GM10266 (cell line): ENCODE measurements at regions not wholly inside any gene's neighbourhood (a gene's known extent, or its start where the extent isn't known, plus 50 kb on each side); places are given as distances from the start of the nearest gene placed in this dataset.
"Not testable (repeated sequence)": the region's sequence is repeated elsewhere in the genome, so short reads cannot be mapped to it uniquely, and the experiment has no call there.

Experiments
- DNase-seq: peaks from one replicate; pipeline ENCODE4 v3.0.0; 2012; ENCODE audit errors: extremely low spot score
- CTCF ChIP-seq: IDR thresholded peaks from 2 replicates; pipeline ENCODE4 v1.5.1; 2012; ENCODE audit warnings: mild to moderate bottlenecking, low read depth; ENCODE audit not compliant: control insufficient read depth, insufficient read depth; ENCODE audit errors: missing control alignments

GRCh38 chr7:45434167-45434784 lies 139.9 kb upstream of the ADCY1 start:
- TF ChIP-seq CTCF, result no peak
- DNase-seq, result no peak

GRCh38 chr7:45435131-45435530 lies 139.0 kb upstream of the ADCY1 start:
- DNase-seq, result no peak
- no peak for TF ChIP-seq CTCF

- TF ChIP-seq CTCF, result no peak
- no peak for DNase-seq
Observed at GRCh38 chr7:45435846-45436245, 138.3 kb upstream of the ADCY1 start.

DNA sequence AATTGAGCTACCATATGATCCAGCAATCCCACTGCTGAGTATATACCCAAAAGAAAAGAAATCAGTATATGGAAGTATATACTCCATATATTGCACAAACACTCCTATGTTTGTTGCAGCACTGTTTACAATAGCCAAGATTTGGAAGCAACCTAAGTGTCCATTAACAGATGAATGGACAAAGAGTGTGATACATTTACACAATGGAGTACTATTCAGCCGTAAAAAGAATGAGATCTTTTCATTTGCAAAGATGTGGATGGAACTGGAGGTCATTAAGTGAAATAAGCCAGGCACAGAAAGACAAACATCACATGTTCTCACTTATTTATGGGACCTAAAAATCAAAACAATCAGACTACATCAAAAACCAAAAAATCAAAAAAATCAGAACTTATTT lies 133.4 kb upstream of the ADCY1 start:
- DNase-seq, result not testable (repeated sequence)

- TF ChIP-seq CTCF, result no peak
- no peak for DNase-seq
Observed at GRCh38 chr7:45443263-45443662, 130.9 kb upstream of the ADCY1 start.

GRCh38 chr7:45446195-45446944 lies 127.8 kb upstream of the ADCY1 start:
- TF ChIP-seq CTCF, result no peak
- DNase-seq, result no peak

DNA sequence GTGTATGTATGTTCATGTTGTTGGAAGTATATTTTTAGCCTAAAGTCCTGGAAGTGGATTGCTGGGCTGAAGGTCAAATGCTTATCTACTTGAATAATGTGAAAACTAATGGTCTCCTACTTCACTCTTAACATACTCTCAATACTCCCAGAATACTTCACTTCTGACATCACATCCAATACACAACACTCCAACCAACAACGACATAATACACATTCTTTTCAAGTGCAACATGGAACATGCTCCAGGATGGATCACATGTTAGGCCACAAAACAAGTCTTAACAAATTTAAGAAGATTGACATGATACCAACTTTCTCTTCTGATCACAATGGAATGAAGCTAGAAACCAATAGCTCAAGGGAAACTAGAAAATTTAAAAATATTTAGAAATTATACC lies 126.9 kb upstream of the ADCY1 start:
- no peak for DNase-seq
- no peak for TF ChIP-seq CTCF
